ENCODE measurements at regions not wholly inside any gene's neighbourhood (a gene's known extent, or its start where the extent isn't known, plus 50 kb on each side); places are given as distances from the start of the nearest gene placed in this dataset.

GRCh38 chr21:41662761-41663160 is 104.1 kb downstream of the RIPK4 start:
- no peak overlapping the region for H3K4me3 ChIP-seq
- no peaks in the 10 kb centered on the region for H3K36me3 ChIP-seq
- H3K27ac ChIP-seq = no peak overlapping the region
- H3K9me3 ChIP-seq = no peaks in the 10 kb centered on the region
- TF ChIP-seq POLR2AphosphoS5 (IDR thresholded peaks at IDR 0.05) = no peak
- TF ChIP-seq POLR2A (IDR thresholded peaks at IDR 0.05) = no peak
- TF ChIP-seq EP300 (IDR thresholded peaks at IDR 0.05) = no peak
- no peak for TF ChIP-seq CTCF (IDR thresholded peaks at IDR 0.05)
- DNase-seq (ENCODE audit: low spot score in 2 of 2) = peak; percentile 21 to 50
- H3K27me3 ChIP-seq = no peaks in the 10 kb centered on the region
- peaks cover 23% of the 10 kb centered on the region for H3K4me1 ChIP-seq
- 97% methylated on average over 9 of the region's 9 CpGs for WGBS

GRCh38 chr21:41662161-41662560 is 104.7 kb downstream of the RIPK4 start:
- Histone ChIP-seq H3K27ac (no peak overlapping the region), H3K36me3 (no peaks in the 10 kb centered on the region), H3K27me3 (no peaks in the 10 kb centered on the region), H3K9me3 (no peaks in the 10 kb centered on the region), H3K4me3 (no peak overlapping the region), H3K4me1 (peaks cover 23% of the 10 kb centered on the region)
- peak in 1 of 2 donors; percentile 59 for DNase-seq (ENCODE audit: low spot score in 2 of 2)
- TF ChIP-seq CTCF (IDR thresholded peaks at IDR 0.05) = no peak
- no peak for TF ChIP-seq POLR2A (IDR thresholded peaks at IDR 0.05)
- TF ChIP-seq POLR2AphosphoS5 (IDR thresholded peaks at IDR 0.05) = no peak
- TF ChIP-seq EP300 (IDR thresholded peaks at IDR 0.05) = no peak
- WGBS = 92% methylated on average over 5 of the region's 7 CpGs

DNA sequence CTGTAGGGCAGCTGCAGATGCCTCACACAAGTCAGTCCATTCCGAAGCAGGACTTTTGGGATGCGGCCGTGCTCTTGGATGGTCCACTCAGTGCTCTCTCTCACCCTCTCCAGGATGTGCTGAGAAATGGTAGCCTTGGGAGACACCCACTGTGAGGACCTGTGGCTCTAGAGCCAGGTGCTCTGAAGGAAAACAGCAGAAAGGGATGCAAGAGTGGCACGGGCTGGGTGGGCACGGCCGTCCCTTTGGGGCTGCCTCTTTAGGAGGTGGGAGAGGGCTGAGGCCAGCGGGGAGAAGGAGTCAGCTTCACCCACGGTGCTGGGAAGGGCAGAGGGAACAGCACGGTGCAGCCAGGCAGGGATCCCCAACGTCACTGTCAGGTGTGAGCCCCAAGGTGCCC is 106.1 kb downstream of the RIPK4 start:
- TF ChIP-seq EP300 (IDR thresholded peaks at IDR 0.05) = no peak
- Histone ChIP-seq H3K27me3 (no peaks in the 10 kb centered on the region), H3K4me1 (peaks cover 21% of the 10 kb centered on the region), H3K9me3 (no peaks in the 10 kb centered on the region), H3K4me3 (no peak overlapping the region), H3K36me3 (no peaks in the 10 kb centered on the region), H3K27ac (no peak overlapping the region)
- DNase-seq (ENCODE audit: low spot score in 2 of 2) = peak; percentile 48
- 87% methylated on average over 10 of the region's 10 CpGs for WGBS

DNA sequence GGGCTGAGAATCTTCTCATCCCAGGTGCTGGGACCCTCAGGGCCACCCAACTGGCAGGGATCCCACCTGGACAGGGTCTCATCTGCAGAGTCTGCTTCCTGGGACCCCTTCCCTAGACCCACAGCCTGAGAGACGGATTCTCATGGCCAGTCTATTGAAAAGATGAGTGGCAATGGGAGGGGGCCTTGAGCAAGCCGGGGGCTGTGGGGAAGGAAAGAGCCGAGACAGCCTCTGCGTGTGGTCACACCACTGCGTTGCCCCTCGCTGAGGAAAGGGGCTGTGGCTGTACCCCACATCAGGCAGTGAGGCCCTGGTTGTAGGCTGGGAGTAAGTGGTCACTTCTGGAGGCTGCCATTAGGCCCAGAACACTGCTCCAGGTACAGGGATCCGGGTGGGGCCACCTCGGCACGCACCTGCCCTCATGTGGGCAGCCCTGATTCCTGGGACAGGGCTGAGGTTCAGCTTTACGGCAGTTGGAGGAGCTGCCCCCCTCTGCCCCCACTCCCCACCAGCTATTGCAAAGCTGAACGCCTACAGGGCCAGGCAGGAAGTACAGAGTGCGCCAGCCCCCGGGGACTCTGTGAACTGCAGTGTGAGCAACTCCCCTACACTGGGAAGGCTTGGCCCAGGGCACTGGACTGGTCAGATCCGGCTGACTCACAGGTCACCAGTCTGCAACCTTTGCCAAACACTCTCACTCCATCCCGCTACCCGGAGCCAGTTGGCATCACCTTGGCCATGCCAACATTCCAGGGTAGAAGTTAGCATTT is 106.9 kb downstream of the RIPK4 start:
- Histone ChIP-seq H3K4me3 (no peak overlapping the region), H3K27ac (no peak overlapping the region), H3K36me3 (no peaks in the 10 kb centered on the region), H3K9me3 (no peaks in the 10 kb centered on the region), H3K4me1 (peaks cover 13% of the 10 kb centered on the region), H3K27me3 (no peaks in the 10 kb centered on the region)
- peak; percentile 51 to 70 for DNase-seq (ENCODE audit: low spot score in 2 of 2)
- WGBS = 84% methylated on average over 14 of the region's 16 CpGs
- TF ChIP-seq CTCF (IDR thresholded peaks at IDR 0.05) (no peak), POLR2A (IDR thresholded peaks at IDR 0.05) (no peak), POLR2AphosphoS5 (IDR thresholded peaks at IDR 0.05) (no peak), EP300 (IDR thresholded peaks at IDR 0.05) (no peak)

GRCh38 chr21:41656946-41657525 is 109.8 kb downstream of the RIPK4 start:
- no peaks in the 10 kb centered on the region for H3K36me3 ChIP-seq
- no peaks in the 10 kb centered on the region for H3K9me3 ChIP-seq
- 77% methylated on average over 6 of the region's 6 CpGs for WGBS
- peaks cover 25% of the 10 kb centered on the region for H3K4me1 ChIP-seq
- DNase-seq (ENCODE audit: low spot score in 2 of 2) = peak in 1 of 2 donors; percentile 32
- H3K4me3 ChIP-seq = no peak overlapping the region
- no peaks in the 10 kb centered on the region for H3K27me3 ChIP-seq
- no peak for TF ChIP-seq POLR2AphosphoS5 (IDR thresholded peaks at IDR 0.05)
- no peak overlapping the region for H3K27ac ChIP-seq

- 91% methylated on average over 4 of the region's 4 CpGs for WGBS
- Histone ChIP-seq H3K27ac (no peak overlapping the region), H3K4me3 (no peak overlapping the region), H3K27me3 (no peaks in the 10 kb centered on the region), H3K9me3 (no peaks in the 10 kb centered on the region), H3K36me3 (no peaks in the 10 kb centered on the region), H3K4me1 (peaks cover 42% of the 10 kb centered on the region)
- DNase-seq (ENCODE audit: low spot score in 2 of 2) = no peak
- no peak for TF ChIP-seq POLR2AphosphoS5 (IDR thresholded peaks at IDR 0.05)
- no peak for TF ChIP-seq CTCF (IDR thresholded peaks at IDR 0.05)
- TF ChIP-seq POLR2A (IDR thresholded peaks at IDR 0.05) = no peak
- TF ChIP-seq EP300 (IDR thresholded peaks at IDR 0.05) = no peak
Measured at GRCh38 chr21:41655259-41655658, 111.6 kb downstream of the RIPK4 start.

All from suprapubic skin (tissue), 4 donors.